Stimulated activated CD8-positive, alpha-beta memory T cell treated with anti-CD3 and anti-CD28 coated beads, Interleukin-4, amount 100 ng/mL, for 1 hour (primary cell): ENCODE measurements at regions not wholly inside any gene's neighbourhood (a gene's known extent, or its start where the extent isn't known, plus 50 kb on each side); places are given as distances from the start of the nearest gene placed in this dataset.
A peak's percentile ranks its signal among the peaks of the same experiment; 100 is the strongest.
"Not testable (repeated sequence)": the region's sequence is repeated elsewhere in the genome, so short reads cannot be mapped to it uniquely, and the experiment has no call there.

ENCODE experiments used
- DNase-seq, 2 donors: peaks; one replicate each; pipeline ENCODE4 v3.0.0-alpha.2; 2020; ENCODE audit warnings: low read depth in 2 of 2, low spot score in 1 of 2

DNA sequence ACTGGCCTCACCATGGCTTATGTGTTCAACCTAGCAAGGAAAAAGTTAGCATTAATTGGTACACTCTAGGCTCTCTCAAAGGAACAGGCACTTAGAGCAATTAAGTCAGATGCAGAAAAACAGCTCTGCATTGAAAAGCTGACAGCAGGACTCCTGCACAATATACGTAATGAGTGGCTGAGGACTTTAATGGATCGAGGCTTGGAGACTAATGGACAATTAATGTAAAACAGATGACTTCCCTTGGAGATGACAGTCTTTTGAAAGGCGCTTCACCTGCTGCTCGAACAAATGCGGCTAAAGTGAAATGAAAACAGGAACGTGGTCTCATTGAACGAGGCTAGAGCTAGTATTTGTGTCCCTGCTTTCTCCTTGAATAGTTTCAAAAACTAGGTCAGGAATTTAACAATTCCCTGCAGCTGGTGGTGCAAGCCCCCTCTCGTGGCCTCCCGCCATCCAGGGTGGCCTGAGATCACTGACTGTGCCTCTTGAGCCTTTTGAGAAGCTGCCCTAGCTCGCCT lies 137.1 kb downstream of the ELOVL4 start:
- DNase-seq: no peak

GRCh38 chr6:79808921-79809320 lies 138.4 kb downstream of the ELOVL4 start:
- no peak for DNase-seq

DNA sequence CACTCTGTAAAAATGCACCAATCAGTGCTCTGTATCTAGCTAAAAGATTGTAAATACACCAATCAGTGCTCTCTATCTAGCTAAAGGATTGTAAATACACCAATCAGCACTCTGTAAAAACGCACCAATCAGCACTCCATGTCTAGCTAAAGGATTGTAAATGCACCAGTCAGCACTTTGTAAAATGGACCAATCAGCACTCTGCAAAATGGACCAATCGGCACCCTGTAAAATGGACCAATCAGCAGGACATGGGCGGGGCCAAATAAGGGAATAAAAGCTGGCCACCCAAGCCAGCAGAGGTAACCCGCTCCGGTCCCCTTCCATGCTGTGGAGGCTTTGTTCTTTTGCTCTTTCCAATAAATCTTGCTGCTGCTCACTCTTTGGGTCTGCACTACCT lies 140.7 kb downstream of the ELOVL4 start:
- not testable (repeated sequence) for DNase-seq

GRCh38 chr6:79804732-79805131 lies 142.6 kb downstream of the ELOVL4 start:
- no peak for DNase-seq

DNA sequence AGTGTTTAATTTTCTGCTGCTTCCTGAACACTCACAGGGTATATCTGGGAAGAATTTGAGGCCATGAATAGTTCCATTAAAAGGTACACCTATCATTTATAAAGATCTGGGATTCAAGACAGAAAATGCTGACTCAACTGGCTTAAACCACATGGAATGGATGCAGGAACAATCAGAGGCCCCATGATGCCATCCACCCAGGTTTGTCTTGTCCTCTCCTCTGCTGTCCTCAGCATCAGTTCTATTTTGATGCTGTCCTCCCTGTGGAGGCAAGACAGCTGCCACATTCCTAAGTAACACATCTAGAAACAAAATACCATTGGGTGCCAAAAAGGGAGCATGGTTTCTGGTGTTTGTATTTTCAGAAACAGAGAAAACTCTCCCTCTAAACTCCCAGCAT lies 143.4 kb downstream of the ELOVL4 start:
- no peak for DNase-seq

DNA sequence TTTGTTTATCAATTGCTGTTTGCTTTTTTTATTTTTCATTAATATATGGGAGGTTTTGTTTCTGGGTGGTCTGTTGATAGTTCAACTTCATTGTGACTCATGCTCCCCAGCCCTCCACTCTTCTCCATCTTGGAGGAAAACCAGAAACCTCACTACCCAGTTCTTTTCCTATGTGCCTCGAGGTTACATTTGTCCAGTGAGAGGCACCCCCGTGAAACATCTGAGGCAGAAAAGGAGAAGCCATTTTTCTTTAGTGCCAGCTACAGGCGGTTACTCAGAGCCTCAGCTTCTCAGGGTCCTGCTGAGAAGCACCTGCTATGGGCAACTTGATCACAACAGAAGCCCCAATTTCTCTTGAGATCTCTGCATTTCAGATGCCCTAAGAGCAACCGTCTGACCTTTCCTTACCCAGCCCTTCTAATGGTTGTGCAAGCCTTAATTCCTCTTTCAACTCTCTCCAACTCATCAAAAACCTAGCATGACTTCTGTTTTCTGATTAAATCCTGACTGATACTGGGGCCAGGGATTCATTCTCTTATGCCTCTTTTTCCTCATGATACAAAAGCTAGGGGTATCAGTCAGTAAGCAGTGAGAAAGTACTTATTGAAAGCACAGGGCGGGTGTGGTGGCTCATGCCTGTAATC lies 144.6 kb downstream of the ELOVL4 start:
- no peak for DNase-seq

DNA sequence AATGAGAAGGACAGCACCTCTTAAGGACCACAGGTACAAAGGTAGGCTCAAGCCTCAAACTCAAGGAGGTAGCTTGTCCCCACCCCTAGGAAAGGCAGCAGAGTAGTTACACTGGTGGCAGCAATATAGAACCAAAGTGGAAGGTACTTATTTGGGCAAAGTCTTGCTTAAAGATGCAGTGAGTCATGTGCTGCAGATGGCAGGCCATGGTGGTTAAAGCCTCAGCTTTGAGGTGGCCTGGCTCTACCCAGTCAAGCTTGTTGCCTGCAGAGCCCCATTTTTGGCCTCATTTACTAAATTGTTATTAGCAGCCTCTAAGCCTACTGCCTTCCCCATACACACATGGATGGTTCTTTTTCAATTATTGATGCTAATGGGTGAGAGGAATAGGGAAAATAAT lies 146.0 kb downstream of the ELOVL4 start:
- no peak for DNase-seq

DNA sequence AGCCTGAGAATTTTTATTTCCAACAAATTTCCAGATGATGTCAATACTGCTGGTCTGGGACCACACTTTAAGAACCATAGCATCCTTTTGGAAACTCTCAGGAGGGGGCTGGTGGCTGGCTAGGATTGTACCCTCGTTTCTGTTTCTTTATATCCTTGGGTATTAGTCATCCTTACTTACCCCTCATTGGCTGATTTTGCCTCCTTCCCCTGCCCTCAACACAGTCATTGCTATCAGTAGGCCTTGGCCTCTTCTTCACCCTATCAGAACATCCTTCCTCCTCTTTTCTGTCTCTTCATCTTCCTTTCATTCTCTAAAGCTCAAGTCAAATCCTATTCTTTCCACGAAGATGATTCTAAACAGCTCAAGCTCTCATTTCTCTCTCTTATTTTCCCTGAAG lies 148.5 kb downstream of the ELOVL4 start:
- DNase-seq: no peak

DNA sequence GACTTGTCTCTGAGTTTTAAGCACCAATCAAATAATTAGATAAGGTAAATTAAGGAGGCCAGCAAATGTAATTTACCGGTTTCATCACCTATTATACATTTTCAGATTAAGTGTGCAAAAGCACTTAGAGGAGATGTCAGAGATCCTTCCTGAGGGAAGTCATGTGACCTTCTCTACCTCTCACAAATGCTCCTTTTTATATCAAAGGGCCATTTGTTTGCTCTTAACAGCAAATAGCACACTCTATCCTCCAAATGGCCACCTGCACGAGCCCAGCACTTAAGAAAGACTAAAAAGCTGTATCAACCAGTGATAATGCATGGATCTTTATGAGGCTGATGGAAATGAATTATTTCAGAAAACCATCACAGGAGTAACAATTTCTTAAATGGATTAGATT lies 149.4 kb downstream of the ELOVL4 start:
- no peak for DNase-seq

- DNase-seq: no peak
Measured at GRCh38 chr6:79797163-79797764, 150.1 kb downstream of the ELOVL4 start.

DNA sequence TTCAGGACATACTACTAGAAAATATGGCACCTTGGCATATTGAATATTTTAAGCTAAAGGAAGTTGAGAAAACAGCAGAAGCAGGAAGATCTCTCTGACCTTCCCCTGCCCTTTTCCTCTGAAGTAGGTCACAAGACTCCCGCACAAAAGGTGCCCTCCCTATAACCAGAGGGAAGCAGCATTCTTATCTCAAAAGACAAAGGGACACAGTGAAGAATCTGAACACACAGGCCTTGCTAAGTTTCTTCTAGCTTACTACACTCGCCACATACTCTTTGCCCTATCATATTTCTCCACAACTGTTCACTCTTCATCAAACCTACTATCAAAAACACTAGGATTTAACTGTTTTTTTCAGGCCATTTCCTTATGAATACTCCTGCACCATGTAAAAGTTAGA lies 151.2 kb downstream of the ELOVL4 start:
- no peak for DNase-seq

DNA sequence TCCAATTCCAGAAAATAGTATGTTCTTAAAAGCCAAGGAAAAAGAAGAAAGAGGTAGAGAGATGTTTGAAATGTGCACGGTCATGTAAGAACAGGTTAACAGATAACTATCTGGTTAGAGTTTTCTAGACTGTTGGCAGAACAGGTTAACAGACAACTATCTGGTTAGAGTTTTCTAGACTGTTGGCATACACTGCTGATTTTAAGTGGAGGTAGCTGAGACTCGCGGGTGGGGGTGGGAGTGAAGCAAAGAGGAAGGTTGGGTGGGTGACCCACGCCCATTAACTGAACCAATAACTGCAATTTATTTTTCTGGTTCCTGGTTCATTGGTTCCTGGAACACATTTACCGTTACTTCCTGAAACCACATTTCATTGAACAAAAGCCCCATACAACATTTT lies 157.5 kb downstream of the ELOVL4 start:
- no peak for DNase-seq

DNA sequence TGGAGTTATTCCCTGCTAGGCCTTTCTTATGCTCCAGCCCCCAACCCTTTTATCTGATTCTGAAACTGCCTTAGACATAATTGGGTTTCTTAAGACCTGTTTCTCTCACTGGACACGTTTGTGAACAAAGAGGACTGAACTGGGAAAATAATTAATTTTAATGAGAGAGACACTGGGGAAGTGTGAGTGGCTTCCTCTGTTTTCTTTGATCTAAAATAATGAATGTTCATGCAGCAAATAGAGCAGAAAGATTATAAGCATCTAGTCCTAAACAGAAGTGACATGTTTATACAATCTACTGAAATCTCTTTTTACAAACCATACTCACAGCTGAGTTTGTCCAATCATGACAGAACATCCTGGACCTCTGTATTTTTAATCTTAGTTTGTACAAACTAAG lies 157.6 kb downstream of the SH3BGRL2 start:
- no peak for DNase-seq

GRCh38 chr6:79787626-79788025 lies 156.5 kb downstream of the SH3BGRL2 start:
- DNase-seq: no peak

DNA sequence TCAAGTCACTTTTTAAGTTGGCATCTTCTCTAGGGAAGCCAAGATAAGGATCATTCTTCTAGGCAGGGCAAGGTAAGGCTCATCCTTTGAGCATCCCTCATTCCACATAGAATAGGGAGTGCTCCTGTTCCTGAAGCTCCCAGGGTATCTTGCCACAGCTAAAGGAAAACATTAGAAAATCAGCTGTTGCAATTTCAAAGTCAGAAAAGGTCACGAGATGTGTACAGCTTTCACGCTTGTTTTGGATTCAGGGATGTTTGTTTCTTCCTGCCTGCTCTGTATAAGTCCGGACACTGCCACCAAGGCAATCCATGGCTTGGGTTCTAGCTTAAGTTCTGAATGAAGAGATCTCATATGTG lies 153.2 kb downstream of the SH3BGRL2 start:
- no peak for DNase-seq

GRCh38 chr6:79783670-79784394 lies 152.7 kb downstream of the SH3BGRL2 start:
- DNase-seq: no peak

DNA sequence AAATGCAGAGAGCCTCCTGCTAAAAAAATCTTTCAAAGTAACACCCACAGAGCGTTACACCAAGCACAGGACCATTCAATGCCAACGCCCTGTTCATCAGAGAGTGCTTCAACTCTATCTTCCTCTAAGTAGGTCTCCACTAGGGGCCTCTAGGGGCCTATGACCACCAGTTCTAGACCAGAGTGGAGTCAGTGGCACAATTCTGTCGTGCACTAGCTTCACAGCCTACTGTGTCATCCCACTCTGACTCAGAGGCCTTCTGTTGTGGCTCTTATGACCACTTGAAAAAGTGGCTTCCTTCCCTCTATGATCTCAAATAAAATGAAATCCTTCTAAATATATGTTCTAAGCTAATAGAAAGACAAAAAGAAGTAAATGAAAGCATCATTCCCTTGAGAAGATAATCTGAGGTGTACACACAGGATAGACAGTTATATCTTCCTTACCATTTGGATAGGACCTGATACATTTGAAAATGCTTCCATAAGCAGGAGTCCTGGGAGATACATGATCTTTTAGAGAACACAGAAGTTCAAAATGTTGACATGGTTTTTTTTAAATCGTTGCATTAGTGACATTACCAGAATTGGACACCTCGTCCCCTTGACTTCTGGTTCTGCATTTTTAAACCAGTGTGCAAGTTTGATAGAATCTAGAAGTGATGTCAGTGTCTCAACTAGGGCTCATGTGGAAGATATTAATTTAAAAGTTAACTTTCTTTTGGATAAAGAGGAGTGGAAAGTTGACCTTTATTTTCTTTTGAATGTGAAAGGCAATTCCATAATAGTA lies 151.9 kb downstream of the SH3BGRL2 start:
- no peak for DNase-seq

DNA sequence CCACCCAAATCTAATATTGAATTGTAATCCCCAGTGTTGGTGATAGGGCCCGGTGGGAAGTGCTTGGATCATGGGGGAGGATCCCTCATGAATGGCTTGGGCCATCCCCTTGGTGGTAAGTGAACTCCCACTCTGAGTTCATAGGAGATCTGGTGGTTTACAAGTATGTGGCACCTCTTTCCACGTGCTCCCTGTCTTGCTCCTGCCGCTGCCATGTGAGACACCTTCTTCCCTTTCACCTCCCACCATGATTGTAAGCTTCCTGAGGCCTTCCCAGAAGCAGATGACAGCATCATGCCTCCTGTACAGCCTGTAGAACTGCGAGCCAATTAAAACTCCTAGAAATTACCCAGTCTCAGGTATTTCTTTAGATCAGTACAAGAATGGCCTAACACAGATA lies 150.8 kb downstream of the SH3BGRL2 start:
- DNase-seq: no peak

GRCh38 chr6:79780881-79781280 lies 149.8 kb downstream of the SH3BGRL2 start:
- DNase-seq: no peak

DNA sequence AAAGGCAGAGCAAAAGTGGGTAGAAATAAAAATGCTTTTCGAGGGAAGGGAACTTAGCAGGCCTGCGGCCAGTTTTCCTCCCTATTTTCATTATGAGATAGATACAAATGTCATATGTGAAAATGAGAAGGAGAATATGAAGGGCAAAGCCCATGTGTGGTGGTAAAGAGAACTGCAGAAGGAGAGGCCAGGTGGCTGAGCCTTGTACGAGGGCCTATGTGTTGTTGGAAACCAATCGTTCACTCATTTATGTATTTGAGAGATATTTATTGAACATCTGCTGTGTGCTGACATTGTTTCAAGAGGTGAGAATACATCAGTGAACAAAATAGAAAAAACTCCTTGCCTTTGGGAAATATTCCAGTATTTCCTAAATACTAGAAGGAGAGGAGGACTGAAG lies 147.7 kb downstream of the SH3BGRL2 start:
- no peak for DNase-seq

- peak; percentile 67 to 74 for DNase-seq
Measured at GRCh38 chr6:79777713-79778579, 146.8 kb downstream of the SH3BGRL2 start.
